NT2/D1 (cell line): ENCODE measurements at regions not wholly inside any gene's neighbourhood (a gene's known extent, or its start where the extent isn't known, plus 50 kb on each side); places are given as distances from the start of the nearest gene placed in this dataset.

ENCODE experiments used
- DNase-seq: peaks from one replicate; pipeline ENCODE4 v3.0.0-alpha.2; 2011; ENCODE audit warnings: low read depth, low spot score
- H3K27me3 ChIP-seq: 2 replicates; pipeline ENCODE4 v1.6.0; 2011; ENCODE audit warnings: mild to moderate bottlenecking; ENCODE audit not compliant: insufficient read length, insufficient read depth
- H3K36me3 ChIP-seq: 2 replicates; pipeline ENCODE4 v1.6.1; 2011; ENCODE audit warnings: mild to moderate bottlenecking, low read length, mixed read lengths; ENCODE audit not compliant: insufficient read depth, insufficient read length
- H3K4me1 ChIP-seq: 2 replicates; pipeline ENCODE4 v1.5.1; 2011; ENCODE audit not compliant: insufficient read depth, insufficient read length
- H3K4me3 ChIP-seq: 2 replicates; pipeline ENCODE4 v1.5.1; 2011; ENCODE audit warnings: low read depth; ENCODE audit not compliant: insufficient read length
- H3K9ac ChIP-seq: 2 replicates; pipeline ENCODE4 v1.6.0; 2011; ENCODE audit warnings: low read depth; ENCODE audit not compliant: insufficient read length
- H3K9me3 ChIP-seq: 2 replicates; pipeline ENCODE4 v1.5.1; 2011; ENCODE audit warnings: mild to moderate bottlenecking, low read length; ENCODE audit not compliant: insufficient read depth
- SUZ12 ChIP-seq: IDR thresholded peaks from 2 replicates; pipeline ENCODE4 v1.6.1; 2011; ENCODE audit not compliant: insufficient read length, insufficient read depth; ENCODE audit errors: extremely low read depth
- YY1 ChIP-seq: IDR thresholded peaks from 2 replicates; pipeline ENCODE4 v1.6.1; 2011; ENCODE audit not compliant: insufficient read length, insufficient read depth
- ZNF274 ChIP-seq: IDR thresholded peaks from 2 replicates; pipeline ENCODE4 v1.6.1; 2011; ENCODE audit warnings: mild to moderate bottlenecking, low read depth, low read length

DNA sequence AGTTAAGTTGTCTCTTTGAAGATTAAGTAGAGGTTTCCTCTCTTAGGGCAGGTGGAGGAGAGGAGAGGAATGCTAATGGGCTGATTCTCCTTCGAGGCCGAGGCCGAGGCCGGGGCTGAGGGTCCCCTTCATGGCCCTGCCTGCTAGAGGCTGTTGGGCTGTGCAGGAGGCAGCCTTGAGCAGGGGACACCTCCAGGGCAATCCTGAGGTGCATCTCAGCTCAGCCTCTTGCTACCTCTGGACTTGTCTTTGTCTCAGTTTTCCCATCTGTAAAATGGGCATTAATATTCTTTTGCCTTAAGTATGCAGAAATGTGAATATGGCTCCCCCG lies 97.7 kb upstream of the PRR20G start:
- Histone ChIP-seq H3K9me3 (peaks cover 25% of the 10 kb centered on the region), H3K9ac (no peak overlapping the region), H3K4me1 (peaks cover 11% of the 10 kb centered on the region), H3K4me3 (no peak overlapping the region), H3K27me3 (no peaks in the 10 kb centered on the region), H3K36me3 (no peaks in the 10 kb centered on the region)
- TF ChIP-seq YY1 = no peak
- no peak for DNase-seq

DNA sequence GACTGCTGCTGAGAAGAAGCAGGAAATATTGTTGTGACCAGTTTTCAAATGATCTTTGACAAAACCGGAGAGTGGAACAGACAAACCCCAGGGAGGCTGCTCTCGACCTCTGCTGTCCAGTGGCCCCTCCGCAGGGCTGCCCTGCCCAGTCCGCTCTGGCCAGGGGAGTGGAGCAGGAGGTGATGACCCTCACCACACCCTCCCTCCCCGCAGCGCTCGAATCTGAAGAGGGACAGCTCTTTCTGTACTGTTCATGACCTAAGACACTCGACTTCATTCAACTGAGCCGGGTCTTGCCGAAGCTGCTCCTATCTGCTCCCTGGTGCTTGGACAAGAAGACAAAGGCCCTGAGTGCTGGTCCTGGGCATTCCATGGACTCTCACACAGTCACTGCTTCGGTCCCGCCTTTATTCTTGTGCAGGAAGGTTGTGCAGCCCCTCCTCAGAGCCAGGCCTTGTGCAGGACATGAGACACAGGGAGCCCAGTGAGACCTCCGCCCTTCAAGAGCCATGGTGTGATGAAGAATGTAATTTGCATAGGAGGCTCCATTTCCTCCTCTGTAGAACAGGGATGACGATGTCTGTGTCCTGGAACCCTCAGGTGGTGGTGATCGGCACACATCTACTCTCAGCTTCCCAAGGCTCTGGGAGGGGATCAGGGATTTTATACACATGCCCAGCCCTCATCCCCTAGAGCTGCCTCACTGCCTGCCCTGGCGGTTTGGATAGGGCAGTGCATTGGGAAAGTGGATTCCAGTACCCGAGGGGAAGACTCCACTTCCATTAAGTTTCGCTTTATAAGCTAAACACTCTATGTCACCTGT lies 97.1 kb upstream of the PRR20G start:
- Histone ChIP-seq H3K9ac (no peak overlapping the region), H3K36me3 (no peaks in the 10 kb centered on the region), H3K9me3 (peaks cover 25% of the 10 kb centered on the region), H3K4me1 (peaks cover 9% of the 10 kb centered on the region), H3K4me3 (no peak overlapping the region), H3K27me3 (no peaks in the 10 kb centered on the region)
- DNase-seq = no peak
- TF ChIP-seq ZNF274 = no peak
- TF ChIP-seq YY1 = no peak
- TF ChIP-seq SUZ12 = no peak

DNA sequence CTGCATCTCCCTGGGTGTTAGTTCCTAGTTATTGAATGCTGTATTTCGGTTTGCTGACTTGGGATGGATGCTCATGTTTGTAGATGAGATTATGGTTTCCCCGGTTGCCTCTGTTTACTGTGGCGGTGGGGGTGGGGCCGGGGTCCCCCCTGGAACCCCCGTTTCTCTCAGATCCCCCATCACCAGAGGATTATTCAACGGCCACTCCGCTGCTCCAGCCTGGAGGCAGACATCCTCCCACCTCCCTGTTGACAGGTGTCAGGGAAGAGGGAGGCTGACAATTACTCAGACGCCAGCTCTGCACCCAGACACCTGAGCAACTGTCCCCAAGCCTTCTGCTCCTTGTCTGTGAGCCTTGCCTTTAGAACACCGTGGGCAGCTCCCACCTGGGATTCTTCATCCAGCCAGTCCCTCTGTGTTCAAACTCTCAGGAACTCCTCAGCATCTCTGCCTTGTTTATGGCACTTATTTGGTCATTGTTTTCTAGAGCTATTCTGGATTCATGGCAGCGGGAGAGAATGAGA lies 95.9 kb upstream of the PRR20G start:
- no peaks in the 10 kb centered on the region for H3K36me3 ChIP-seq
- peaks cover 7% of the 10 kb centered on the region for H3K4me1 ChIP-seq
- peaks cover 25% of the 10 kb centered on the region for H3K9me3 ChIP-seq
- no peak for DNase-seq
- TF ChIP-seq ZNF274 (no peak), YY1 (no peak), SUZ12 (no peak)
- no peak overlapping the region for H3K9ac ChIP-seq
- H3K4me3 ChIP-seq = no peak overlapping the region
- H3K27me3 ChIP-seq = no peaks in the 10 kb centered on the region

DNA sequence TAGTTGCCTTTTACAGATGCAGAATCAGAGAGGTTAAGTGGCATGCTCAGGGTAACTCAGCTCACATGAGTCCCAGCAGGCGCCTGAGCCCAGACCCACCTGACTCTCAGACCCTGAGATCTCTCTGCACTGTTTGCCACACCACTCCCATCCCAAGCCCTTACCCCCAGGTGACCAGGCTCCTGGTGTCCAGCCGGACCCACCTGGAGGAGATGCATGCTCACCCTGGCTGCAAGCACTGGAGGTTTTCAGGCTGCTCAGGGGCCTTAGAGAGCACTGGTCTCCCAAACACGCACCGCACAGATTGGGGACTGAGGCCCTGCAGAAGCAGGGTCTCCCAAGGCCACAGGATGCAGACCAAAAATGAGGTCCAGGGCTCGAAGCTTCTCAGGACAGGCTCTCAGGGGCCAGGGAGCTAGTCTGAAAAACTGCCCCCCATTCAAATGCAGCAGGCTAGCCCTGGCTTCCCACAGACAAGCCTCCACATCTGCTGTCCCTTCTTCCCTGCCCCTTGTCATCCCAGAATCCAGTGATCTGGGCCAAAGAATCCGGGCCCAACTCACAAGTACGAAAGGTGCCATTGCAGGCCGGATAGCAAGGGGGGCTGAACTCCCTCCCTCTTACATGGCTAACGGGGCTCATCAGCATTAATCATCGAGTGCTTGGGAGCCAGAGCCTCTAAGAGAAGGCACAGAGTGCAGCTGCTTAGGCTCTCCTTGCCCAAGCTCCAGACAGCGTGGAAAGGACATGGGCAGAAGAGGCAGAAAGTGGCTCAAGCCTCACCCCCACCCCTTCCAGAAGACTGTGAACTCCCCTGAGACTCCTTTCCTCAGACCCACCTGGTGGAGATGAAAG lies 90.2 kb upstream of the PRR20G start:
- DNase-seq = no peak
- TF ChIP-seq ZNF274 (no peak), SUZ12 (no peak), YY1 (no peak)
- H3K9ac ChIP-seq = peak overlapping the region; percentile 6
- no peaks in the 10 kb centered on the region for H3K36me3 ChIP-seq
- H3K4me3 ChIP-seq = no peak overlapping the region
- H3K9me3 ChIP-seq = peaks cover 21% of the 10 kb centered on the region
- H3K27me3 ChIP-seq = no peaks in the 10 kb centered on the region
- H3K4me1 ChIP-seq = peaks cover 14% of the 10 kb centered on the region

DNA sequence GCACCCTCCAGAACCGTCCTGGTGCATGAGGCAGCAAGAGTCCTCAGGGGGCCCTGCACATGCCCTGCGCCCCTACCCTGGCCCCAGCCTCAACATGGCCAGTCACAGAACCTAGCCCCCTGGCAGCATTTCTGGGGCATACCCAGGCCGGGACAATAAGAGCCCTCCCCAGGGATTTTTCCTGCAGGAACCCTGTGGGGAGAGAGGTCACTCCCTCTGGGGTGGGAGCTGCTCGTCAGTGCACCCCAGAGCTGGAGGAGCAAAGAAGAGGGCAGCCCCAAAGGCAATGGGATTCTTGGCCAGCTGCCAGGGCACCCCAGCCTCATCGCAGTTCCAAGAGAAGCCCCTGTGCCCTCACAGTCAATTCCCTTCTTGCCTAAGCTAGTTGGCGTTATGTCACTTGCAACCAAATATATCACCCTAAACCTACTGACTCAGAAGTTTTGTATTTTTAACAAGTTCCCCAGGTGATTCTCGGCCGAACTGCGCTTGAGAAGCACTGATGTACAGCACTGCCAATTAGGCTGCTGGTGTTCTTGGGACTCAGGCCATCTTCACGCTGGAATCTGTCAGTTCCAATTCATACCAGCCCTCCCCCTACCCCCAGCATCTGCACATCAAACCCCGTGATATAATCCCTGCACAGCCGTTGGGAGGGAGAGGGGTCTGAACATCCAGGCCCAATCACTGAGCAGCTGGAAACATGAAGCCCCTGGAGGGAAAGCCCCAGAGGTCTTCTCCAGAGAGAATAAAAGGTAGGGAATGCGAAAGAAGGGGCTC lies 87.5 kb upstream of the PRR20G start:
- H3K4me3 ChIP-seq = no peak overlapping the region
- TF ChIP-seq SUZ12 = no peak
- no peak for TF ChIP-seq ZNF274
- TF ChIP-seq YY1 = no peak
- no peaks in the 10 kb centered on the region for H3K9me3 ChIP-seq
- no peak for DNase-seq
- H3K4me1 ChIP-seq = peaks cover 18% of the 10 kb centered on the region
- no peaks in the 10 kb centered on the region for H3K27me3 ChIP-seq
- H3K36me3 ChIP-seq = no peaks in the 10 kb centered on the region
- no peak overlapping the region for H3K9ac ChIP-seq

DNA sequence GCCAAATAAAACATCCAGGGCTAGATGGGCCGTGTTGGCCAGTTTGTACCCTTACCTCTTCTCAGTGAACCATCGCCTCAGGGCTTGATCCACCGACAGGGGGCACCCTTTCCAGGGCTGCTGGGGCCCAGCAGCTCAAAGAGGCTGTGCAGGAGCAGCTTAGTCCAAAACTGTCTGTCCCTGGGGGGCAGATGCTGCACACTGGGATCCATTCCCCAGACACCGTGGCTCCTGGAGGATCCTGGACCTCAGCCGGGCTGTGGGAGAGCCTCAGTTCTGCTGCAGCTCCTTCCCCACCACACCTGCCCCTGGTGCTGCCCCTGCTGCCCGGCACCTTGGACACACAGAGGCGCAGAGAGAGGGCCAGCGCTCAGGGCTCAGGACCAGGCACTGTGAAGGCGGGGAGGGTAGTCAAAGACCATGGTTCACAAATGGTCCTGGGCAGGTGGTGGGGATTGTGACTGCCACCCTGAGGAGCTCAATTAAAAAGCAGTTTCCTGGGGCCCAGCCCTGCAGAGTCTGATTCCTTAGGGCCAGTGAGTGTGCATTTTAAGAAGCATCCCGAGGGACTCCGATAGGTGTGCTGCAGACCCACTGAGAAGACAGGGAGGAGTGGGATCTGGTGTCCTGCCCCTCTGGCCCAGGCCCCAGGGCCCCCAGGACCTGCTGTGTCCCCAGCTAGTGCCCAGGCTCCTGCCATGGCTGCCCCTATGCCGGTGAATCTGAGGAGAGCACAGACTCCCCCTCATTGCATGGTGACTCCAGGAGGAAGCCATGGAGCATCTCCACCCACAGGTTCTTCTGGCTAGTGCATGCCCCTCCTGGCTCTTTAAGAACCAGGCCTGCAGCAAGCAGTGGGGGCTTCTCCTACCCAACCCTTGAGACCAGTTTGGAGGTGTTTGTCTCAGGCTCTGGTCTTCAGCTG lies 86.5 kb upstream of the PRR20G start:
- Histone ChIP-seq H3K27me3 (no peaks in the 10 kb centered on the region), H3K9me3 (no peaks in the 10 kb centered on the region), H3K36me3 (no peaks in the 10 kb centered on the region), H3K9ac (no peak overlapping the region), H3K4me1 (peaks cover 18% of the 10 kb centered on the region), H3K4me3 (no peak overlapping the region)
- DNase-seq = no peak
- no peak for TF ChIP-seq YY1
- no peak for TF ChIP-seq ZNF274
- TF ChIP-seq SUZ12 = no peak
